ENCODE measurements at regions not wholly inside any gene's neighbourhood (a gene's known extent, or its start where the extent isn't known, plus 50 kb on each side); places are given as distances from the start of the nearest gene placed in this dataset.

DNA sequence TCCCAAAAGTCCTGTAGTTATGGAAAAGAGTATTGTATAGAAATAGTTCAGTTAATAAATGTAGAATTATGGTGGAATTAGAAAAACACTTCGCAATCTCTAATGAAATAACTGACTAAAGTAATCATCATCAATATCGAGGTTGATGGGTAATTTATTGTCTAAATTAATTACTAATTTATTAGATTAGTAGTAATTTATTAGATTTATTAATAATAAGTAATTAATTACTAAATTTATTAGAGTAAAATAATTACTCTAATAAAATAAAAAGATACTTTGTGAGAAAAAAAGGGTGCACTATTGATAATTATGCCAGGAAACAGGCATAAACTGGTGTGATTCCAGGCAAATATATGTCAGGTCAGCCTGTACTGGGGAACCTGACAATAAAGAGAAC, 455.6 kb downstream of the AASDHPPT start:
- H3K4me3 ChIP-seq (ENCODE audit: low read depth, low read length): no peak overlapping the region
- TF ChIP-seq MYC (IDR thresholded peaks at IDR 0.05; ENCODE audit: low read depth, low read length): no peak
- TF ChIP-seq, protein P1, sequence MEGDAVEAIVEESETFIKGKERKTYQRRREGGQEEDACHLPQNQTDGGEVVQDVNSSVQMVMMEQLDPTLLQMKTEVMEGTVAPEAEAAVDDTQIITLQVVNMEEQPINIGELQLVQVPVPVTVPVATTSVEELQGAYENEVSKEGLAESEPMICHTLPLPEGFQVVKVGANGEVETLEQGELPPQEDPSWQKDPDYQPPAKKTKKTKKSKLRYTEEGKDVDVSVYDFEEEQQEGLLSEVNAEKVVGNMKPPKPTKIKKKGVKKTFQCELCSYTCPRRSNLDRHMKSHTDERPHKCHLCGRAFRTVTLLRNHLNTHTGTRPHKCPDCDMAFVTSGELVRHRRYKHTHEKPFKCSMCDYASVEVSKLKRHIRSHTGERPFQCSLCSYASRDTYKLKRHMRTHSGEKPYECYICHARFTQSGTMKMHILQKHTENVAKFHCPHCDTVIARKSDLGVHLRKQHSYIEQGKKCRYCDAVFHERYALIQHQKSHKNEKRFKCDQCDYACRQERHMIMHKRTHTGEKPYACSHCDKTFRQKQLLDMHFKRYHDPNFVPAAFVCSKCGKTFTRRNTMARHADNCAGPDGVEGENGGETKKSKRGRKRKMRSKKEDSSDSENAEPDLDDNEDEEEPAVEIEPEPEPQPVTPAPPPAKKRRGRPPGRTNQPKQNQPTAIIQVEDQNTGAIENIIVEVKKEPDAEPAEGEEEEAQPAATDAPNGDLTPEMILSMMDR (IDR thresholded peaks at IDR 0.05; ENCODE audit: low read depth, low read length): no peak
- TF ChIP-seq, protein P2, sequence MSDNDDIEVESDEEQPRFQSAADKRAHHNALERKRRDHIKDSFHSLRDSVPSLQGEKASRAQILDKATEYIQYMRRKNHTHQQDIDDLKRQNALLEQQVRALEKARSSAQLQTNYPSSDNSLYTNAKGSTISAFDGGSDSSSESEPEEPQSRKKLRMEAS (IDR thresholded peaks at IDR 0.05; ENCODE audit: low read depth, low read length): no peak
- TF ChIP-seq POLR2A (IDR thresholded peaks at IDR 0.05; ENCODE audit: extremely low read depth, insufficient read length): no peak
- DNase-seq (ENCODE audit: low read depth): no peak

DNA sequence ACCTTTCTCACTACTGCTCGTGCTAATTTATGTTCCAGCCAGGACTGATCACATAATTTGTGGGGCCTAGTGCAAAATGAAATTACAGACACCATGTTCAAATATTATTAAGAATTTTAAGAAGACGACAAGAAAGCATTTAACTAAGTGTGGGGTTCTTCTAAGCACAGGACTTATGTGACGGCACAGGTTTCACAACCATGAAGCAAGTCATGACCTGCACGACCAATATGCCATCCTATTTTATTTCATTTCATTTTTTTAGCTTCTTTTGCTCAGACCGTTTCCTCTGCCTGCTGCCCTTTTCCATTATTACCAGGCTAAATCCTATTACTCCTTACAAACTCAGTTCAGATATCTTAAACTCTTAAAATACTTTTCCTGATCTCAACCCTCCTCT, 462.5 kb downstream of the AASDHPPT start:
- no peak for DNase-seq (ENCODE audit: low read depth)
- TF ChIP-seq, protein P1 (IDR thresholded peaks at IDR 0.05; ENCODE audit: low read depth, low read length): no peak
- TF ChIP-seq, protein P2 (IDR thresholded peaks at IDR 0.05; ENCODE audit: low read depth, low read length): no peak
- TF ChIP-seq MYC (IDR thresholded peaks at IDR 0.05; ENCODE audit: low read depth, low read length): no peak
- no peak for TF ChIP-seq POLR2A (IDR thresholded peaks at IDR 0.05; ENCODE audit: extremely low read depth, insufficient read length)
- no peak overlapping the region for H3K4me3 ChIP-seq (ENCODE audit: low read depth, low read length)

DNA sequence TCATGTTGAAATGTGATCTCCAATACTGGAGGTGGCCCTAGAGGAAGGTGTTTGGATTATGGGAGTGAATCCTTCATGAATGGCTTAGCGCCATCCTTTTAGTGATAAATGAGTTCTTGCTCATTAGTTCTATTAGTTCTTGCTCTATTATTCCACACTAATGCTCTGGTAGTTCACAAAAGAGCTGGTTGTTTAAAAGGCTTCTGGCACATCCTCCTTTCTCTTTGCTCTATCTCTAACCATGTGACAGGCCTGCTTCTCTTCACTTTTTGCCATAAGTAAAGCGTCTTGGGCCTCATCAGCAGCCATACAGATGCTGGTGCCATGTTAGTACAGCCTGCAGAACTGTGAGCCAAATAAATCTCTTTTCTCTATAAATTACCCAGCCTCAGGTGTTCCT, 469.9 kb downstream of the GUCY1A2 start:
- TF ChIP-seq, protein P1 (IDR thresholded peaks at IDR 0.05; ENCODE audit: low read depth, low read length): no peak
- TF ChIP-seq MYC (IDR thresholded peaks at IDR 0.05; ENCODE audit: low read depth, low read length): no peak
- TF ChIP-seq, protein P2 (IDR thresholded peaks at IDR 0.05; ENCODE audit: low read depth, low read length): no peak
- TF ChIP-seq POLR2A (IDR thresholded peaks at IDR 0.05; ENCODE audit: extremely low read depth, insufficient read length): no peak
- H3K4me3 ChIP-seq (ENCODE audit: low read depth, low read length): no peak overlapping the region
- DNase-seq (ENCODE audit: low read depth): no peak

DNA sequence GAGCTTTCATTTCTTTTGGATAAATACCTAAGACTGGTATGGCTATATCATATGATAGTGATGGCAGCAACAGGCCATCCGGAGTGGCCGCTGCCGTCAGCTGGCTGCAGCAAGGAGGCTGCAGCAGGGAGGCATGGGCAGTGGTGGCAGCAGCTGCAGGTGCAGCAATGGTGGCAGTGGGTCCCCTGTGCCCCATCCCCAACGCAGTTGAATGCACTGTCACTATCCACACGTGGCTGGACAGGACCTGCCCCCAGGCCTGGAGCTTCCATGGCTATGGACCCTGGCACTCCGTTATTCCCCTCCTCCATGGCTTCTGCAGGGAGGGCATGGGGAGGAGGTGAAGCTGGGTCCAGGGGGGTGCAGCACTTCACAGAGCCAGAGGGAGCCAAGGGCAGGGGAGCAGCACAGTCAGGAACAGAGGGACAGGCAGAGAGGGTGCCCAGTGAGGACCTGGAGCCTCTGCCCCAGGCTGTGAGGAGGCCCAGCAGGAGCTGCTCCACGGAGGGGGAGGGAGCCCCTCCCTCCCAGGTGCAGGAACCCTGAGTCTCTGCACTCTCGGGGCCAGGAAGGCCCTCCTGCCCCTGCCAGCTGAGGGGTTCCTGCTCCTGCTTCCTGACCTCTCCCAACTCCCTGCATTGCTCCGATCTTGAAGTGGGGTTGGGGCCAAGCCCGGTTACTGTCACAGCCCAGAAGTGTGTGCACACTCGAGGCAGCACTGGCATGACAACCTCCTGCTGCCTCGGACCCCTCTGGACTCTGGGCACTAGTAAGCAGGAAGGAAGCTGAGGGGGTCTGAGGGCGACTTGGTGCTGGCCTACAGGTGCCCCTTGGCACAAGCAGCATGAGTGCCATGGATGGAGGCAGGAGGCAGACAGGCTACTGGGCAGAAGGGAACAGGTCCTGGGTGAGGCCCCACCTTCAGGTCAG, 466.3 kb downstream of the GUCY1A2 start:
- H3K4me3 ChIP-seq (ENCODE audit: low read depth, low read length): no peak overlapping the region
- DNase-seq (ENCODE audit: low read depth): no peak
- TF ChIP-seq, protein P2 (IDR thresholded peaks at IDR 0.05; ENCODE audit: low read depth, low read length): no peak
- TF ChIP-seq POLR2A (IDR thresholded peaks at IDR 0.05; ENCODE audit: extremely low read depth, insufficient read length) (no peak), MYC (IDR thresholded peaks at IDR 0.05; ENCODE audit: low read depth, low read length) (no peak)
- TF ChIP-seq, protein P1 (IDR thresholded peaks at IDR 0.05; ENCODE audit: low read depth, low read length): no peak

DNA sequence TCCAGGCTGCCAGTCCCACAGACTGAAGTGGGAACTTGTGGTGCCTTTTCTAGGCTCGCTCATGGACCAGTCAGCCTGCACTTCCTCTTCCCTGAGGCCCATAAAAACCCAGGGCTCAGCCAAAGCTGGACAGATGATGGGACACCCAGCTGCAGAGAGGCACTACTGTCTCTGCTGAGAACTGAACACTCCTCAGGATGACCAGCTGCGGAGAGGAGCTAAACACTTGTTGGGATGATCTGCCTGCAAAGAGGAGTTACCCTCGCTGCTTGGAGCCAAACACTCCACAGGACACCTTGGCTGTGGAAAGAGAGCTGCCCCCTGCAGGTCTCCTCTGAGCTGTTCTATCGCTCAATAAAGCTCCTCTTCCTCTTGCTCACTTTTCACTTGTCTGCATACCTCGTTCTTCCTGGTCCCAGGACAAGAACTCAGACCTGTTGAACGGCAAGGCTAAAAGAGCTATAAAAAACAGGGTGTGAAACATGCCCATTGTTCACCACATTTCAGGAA, 465.5 kb downstream of the GUCY1A2 start:
- TF ChIP-seq, protein P1 (IDR thresholded peaks at IDR 0.05; ENCODE audit: low read depth, low read length): no peak
- TF ChIP-seq MYC (IDR thresholded peaks at IDR 0.05; ENCODE audit: low read depth, low read length) (no peak), POLR2A (IDR thresholded peaks at IDR 0.05; ENCODE audit: extremely low read depth, insufficient read length) (no peak)
- TF ChIP-seq, protein P2 (IDR thresholded peaks at IDR 0.05; ENCODE audit: low read depth, low read length): no peak
- DNase-seq (ENCODE audit: low read depth): peak; percentile 9
- no peak overlapping the region for H3K4me3 ChIP-seq (ENCODE audit: low read depth, low read length)
